Activated CD4-positive, alpha-beta T cell treated with anti-CD3 and anti-CD28 coated beads for 24 hours (primary cell): ENCODE measurements at regions not wholly inside any gene's neighbourhood (a gene's known extent, or its start where the extent isn't known, plus 50 kb on each side); places are given as distances from the start of the nearest gene placed in this dataset.
"Not testable (repeated sequence)": the region's sequence is repeated elsewhere in the genome, so short reads cannot be mapped to it uniquely, and the experiment has no call there.

Source experiments
- DNase-seq, 2 donors: peaks; one replicate each; pipeline ENCODE4 v3.0.0-alpha.2; 2020; ENCODE audit warnings: low read depth in 2 of 2

GRCh38 chr6:101113468-101114260 is 232.5 kb upstream of the ASCC3 start:
- DNase-seq: no peak

- DNase-seq: no peak
Observed at GRCh38 chr6:101114703-101115102, 233.6 kb upstream of the ASCC3 start.

- no peak for DNase-seq
Observed at GRCh38 chr6:101116337-101116736, 235.2 kb upstream of the ASCC3 start.

- DNase-seq: no peak
Observed at GRCh38 chr6:101117393-101118135, 236.4 kb upstream of the ASCC3 start.

- no peak for DNase-seq
Observed at GRCh38 chr6:101118136-101118396, 236.9 kb upstream of the ASCC3 start.

- no peak for DNase-seq
Observed at GRCh38 chr6:101120747-101121146, 239.6 kb upstream of the ASCC3 start.

GRCh38 chr6:101125380-101125971 is 244.3 kb upstream of the ASCC3 start:
- no peak for DNase-seq

- DNase-seq: no peak
Observed at GRCh38 chr6:101126501-101126900, 245.4 kb upstream of the ASCC3 start.

- DNase-seq: no peak
Observed at GRCh38 chr6:101129851-101130250, 248.7 kb upstream of the ASCC3 start.

- no peak for DNase-seq
Observed at GRCh38 chr6:101146389-101146788, 247.1 kb upstream of the GRIK2 start.

- DNase-seq: no peak
Observed at GRCh38 chr6:101150226-101150625, 243.3 kb upstream of the GRIK2 start.

- not testable (repeated sequence) for DNase-seq
Observed at GRCh38 chr6:101157638-101158037, 235.9 kb upstream of the GRIK2 start.

- no peak for DNase-seq
Observed at GRCh38 chr6:101163611-101164010, 229.9 kb upstream of the GRIK2 start.

GRCh38 chr6:101167638-101168037 is 225.9 kb upstream of the GRIK2 start:
- DNase-seq: no peak

GRCh38 chr6:101171049-101171448 is 222.5 kb upstream of the GRIK2 start:
- DNase-seq: not testable (repeated sequence)

- no peak for DNase-seq
Observed at GRCh38 chr6:101178748-101179147, 214.8 kb upstream of the GRIK2 start.

GRCh38 chr6:101181006-101181405 is 212.5 kb upstream of the GRIK2 start:
- no peak for DNase-seq

GRCh38 chr6:101188285-101188798 is 205.2 kb upstream of the GRIK2 start:
- not testable (repeated sequence) for DNase-seq

GRCh38 chr6:101195588-101195987 is 197.9 kb upstream of the GRIK2 start:
- no peak for DNase-seq

GRCh38 chr6:101199441-101199840 is 194.1 kb upstream of the GRIK2 start:
- no peak for DNase-seq

- DNase-seq: no peak
Observed at GRCh38 chr6:101202867-101203374, 190.6 kb upstream of the GRIK2 start.

- DNase-seq: no peak
Observed at GRCh38 chr6:101203664-101204063, 189.8 kb upstream of the GRIK2 start.

GRCh38 chr6:101208152-101208551 is 185.4 kb upstream of the GRIK2 start:
- no peak for DNase-seq
